ENCODE measurements at regions not wholly inside any gene's neighbourhood (a gene's known extent, or its start where the extent isn't known, plus 50 kb on each side); places are given as distances from the start of the nearest gene placed in this dataset.

- TF ChIP-seq RARB (CRISPR knock-in tag; IDR thresholded peaks at IDR 0.05) (no peak), PPARA (CRISPR knock-in tag; IDR thresholded peaks at IDR 0.05; ENCODE audit: borderline replicate concordance) (no peak), ESRRG (CRISPR knock-in tag; IDR thresholded peaks at IDR 0.05) (no peak), CREB5 (CRISPR knock-in tag; IDR thresholded peaks at IDR 0.05; ENCODE audit: low read depth) (no peak), BACH2 (CRISPR knock-in tag; IDR thresholded peaks at IDR 0.05; ENCODE audit: borderline replicate concordance) (no peak), CSRNP3 (CRISPR knock-in tag; IDR thresholded peaks at IDR 0.05) (no peak), CSDC2 (CRISPR knock-in tag; IDR thresholded peaks at IDR 0.05) (no peak), ZNF565 (CRISPR knock-in tag; conservative IDR thresholded peaks at IDR 0.05; ENCODE audit: low read depth) (no peak), GLIS3 (CRISPR knock-in tag; IDR thresholded peaks at IDR 0.05) (no peak), ISL1 (CRISPR knock-in tag; IDR thresholded peaks at IDR 0.05) (no peak)
Observed at GRCh38 chr13:97866751-97867150, 86.7 kb upstream of the IPO5 start.

Data from SK-N-SH treated with all-trans-retinoic acid at 6 μM for 48 hours (cell line).